Keratinocyte (primary cell): ENCODE measurements at regions not wholly inside any gene's neighbourhood (a gene's known extent, or its start where the extent isn't known, plus 50 kb on each side); places are given as distances from the start of the nearest gene placed in this dataset.

ENCODE experiments used
- CTCF ChIP-seq, 3 experiments: IDR thresholded peaks in 1 of 3; conservative IDR thresholded peaks in 1 of 3; optimal IDR thresholded peaks in 1 of 3; 2 replicates in 2 of 3; 3 replicates in 1 of 3; pipeline versions ENCODE3 to v1.5.1; 2011; ENCODE audit warnings: low read length in 3 of 3, mild to moderate bottlenecking in 3 of 3, moderate library complexity in 2 of 3, control low read depth in 1 of 3, inconsistent platforms in 1 of 3; ENCODE audit not compliant: insufficient read depth in 2 of 3; ENCODE audit errors: extremely low read depth in 1 of 3
- EZH2 ChIP-seq: IDR thresholded peaks from one replicate; pipeline ENCODE4 v1.6.1; 2012; ENCODE audit warnings: inconsistent platforms, mild to moderate bottlenecking, low read length, moderate library complexity

DNA sequence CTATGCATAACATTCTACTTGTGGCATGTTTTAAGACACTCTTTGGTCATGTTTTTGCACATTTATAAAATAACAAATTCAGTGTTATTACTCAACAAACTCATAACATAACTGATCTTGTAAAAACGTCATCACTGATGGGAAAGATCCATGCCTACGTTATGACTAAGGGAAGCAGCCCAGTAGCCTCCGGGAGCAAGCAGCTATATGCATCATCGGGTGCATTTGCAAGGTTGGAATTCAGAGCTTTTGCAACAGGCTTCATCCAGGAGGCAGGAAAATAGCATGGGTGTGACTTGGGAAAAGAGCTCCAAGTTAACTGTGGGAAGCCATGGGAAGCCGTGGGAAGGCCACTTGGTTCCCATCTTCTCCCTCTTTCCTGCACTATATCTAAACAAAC lies 271.6 kb upstream of the SGK1 start:
- no peak for TF ChIP-seq EZH2
- no peak for TF ChIP-seq CTCF (optimal IDR thresholded peaks at IDR 0.05 in 1 of 3, IDR thresholded peaks at IDR 0.05 in 1 of 3, conservative IDR thresholded peaks at IDR 0.05 in 1 of 3; ENCODE audit: extremely low read depth in 1 of 3, insufficient read depth in 2 of 3, low read length in 3 of 3)
